Activated CD4-positive, alpha-beta T cell treated with anti-CD3 and anti-CD28 coated beads, Interleukin-2, amount 50 U/mL, for 48 hours (primary cell): ENCODE measurements at regions not wholly inside any gene's neighbourhood (a gene's known extent, or its start where the extent isn't known, plus 50 kb on each side); places are given as distances from the start of the nearest gene placed in this dataset.

Experiments used
- DNase-seq, 2 experiments: peaks; one replicate each; pipeline ENCODE4 v3.0.0-alpha.2; 2020

GRCh38 chr12:40559865-40560264, 132.4 kb upstream of the CNTN1 start:
- no peak for DNase-seq

GRCh38 chr12:40560848-40561247, 131.4 kb upstream of the CNTN1 start:
- no peak for DNase-seq

DNA sequence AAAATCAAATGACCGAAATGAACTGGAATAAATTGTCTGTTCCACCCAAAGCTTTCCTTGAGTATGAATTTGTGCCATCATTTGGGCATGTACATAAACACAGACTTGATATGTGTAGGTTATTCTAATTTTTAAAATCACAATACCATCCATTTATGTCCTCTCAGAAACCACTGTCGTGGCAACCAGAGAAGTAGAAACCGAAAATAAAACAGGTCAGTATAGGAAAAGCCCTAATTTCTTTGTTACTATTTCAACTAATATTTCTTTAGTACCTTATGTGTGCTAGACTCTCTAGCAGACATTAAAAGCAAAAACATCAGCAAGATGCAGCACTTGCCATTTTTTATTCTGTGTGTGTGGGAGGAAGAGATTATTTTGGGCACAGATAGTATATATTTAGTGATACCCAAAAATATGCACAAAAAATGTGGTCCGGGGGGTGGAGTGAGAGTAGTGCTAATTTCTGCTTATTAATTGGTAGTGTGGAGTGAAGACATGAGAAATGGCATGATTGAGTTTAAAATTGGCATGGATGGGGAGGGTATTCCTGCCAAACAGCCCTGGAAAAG, 130.8 kb upstream of the CNTN1 start:
- DNase-seq = no peak

DNA sequence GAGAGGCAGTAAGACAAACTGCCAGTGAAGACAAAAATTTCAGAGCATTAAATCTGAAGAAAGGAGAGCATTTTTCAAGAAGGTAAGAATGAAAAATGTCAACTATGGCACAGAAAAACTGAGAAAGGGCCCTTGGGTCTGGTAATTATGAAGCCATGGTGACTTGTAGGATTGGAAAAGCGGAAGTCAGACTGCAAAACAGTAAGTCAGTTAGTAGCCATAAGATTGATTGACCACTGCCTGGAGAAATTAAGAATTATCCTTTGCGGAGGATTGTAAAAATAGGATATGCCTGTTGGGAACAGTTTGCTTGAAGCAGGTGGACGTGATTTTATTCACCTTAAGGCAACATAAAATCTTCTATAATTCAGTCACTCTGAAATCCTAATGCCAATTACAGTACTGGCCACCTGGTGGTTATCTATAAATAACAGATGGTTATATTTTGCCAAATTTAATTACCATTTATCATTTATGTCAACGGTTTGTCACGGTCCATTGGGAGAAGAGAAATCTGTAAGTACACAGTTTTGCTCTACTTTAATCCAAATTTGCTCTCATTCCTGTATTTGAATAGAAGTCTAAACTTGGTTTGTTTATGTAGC, 127.1 kb upstream of the CNTN1 start:
- no peak for DNase-seq

- DNase-seq = no peak
These were observed 126.0 kb upstream of the CNTN1 start for GRCh38 chr12:40566271-40566670.

DNA sequence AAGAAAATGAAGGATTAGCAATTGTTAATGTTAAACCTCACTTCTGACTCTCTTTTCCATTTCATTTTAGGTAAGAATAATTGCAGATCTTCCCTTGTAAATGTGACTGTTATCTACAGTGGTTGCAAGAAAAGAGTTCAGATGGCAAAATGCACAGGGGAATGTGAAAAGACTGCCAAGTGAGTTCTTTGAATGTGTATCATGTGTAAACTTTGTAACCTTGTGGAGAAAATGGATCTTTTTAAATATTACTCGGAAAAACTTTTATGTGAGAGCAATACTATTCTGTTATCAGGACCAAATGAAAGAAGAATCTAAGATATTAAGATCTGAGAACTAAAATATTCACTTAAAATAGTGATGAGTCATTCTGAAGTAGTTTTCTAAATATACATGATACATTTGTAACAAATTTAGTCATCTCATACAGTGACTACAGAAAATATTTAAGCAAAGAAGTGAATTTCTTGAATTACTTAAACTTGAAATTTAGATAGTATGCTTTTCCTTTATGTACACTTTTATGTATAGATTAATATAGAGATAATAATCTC, 122.5 kb upstream of the CNTN1 start:
- DNase-seq = no peak

DNA sequence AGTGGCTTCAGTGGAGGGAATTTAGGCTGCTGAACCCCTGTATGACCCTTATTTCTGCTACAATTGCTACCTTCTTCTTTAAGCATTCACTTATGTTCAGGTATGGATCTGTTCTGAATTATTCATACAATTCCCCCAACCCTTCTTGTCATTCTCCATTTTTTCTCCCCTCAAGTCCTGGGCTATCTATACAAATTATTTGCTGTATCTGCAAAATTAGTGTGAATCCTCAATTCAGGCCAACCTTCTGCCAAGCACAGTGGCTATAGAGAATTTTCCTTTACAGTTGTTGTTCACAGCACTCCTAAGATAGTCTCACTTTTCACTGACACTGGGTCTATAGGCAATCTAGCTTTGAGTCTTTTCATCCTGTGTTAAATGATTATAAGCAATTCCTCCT, 119.2 kb upstream of the CNTN1 start:
- no peak for DNase-seq

DNA sequence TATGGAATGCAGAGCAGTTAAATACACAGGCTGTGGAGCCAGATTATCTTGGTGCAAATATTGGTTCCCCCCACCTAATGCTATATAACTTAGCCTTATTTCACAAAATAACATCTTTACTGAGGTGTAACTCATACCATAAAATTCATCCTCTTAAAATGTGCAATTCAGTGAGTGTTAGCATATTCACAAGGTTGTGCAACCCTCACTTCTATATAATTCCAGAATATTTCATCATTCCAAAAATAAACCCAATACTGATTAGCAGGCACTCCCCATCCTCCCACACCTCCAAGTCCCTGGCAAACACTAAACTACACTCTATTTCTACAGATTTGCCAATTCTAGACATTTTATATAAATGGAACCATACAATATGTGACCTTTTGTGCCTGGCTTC, 116.3 kb upstream of the CNTN1 start:
- no peak for DNase-seq

GRCh38 chr12:40577834-40578233, 114.4 kb upstream of the CNTN1 start:
- no peak for DNase-seq

- DNase-seq = no peak
These were observed 112.6 kb upstream of the CNTN1 start for GRCh38 chr12:40579687-40580086.

DNA sequence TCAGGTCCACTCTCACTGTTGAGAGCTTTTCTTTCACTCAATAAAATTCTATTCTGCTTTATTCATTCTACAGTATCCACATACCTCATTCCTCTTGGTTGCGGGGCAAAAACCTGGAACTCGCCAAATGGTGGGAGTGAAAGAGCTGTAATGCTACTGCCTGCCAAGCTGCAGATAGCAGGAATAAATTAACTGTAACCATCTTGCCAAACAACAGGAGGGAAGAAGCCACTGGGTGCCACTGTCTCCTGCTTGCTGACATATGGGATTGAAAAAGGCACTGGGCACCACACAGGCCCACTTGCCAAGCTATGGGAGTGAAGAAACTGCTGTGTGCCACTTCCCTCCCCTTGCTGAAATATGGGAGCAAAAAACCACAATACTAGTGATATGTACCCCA, 111.9 kb upstream of the CNTN1 start:
- DNase-seq = no peak

- DNase-seq = no peak
These were observed 110.3 kb upstream of the CNTN1 start for GRCh38 chr12:40581889-40582288.

GRCh38 chr12:40583743-40584142, 108.5 kb upstream of the CNTN1 start:
- DNase-seq = no peak

DNA sequence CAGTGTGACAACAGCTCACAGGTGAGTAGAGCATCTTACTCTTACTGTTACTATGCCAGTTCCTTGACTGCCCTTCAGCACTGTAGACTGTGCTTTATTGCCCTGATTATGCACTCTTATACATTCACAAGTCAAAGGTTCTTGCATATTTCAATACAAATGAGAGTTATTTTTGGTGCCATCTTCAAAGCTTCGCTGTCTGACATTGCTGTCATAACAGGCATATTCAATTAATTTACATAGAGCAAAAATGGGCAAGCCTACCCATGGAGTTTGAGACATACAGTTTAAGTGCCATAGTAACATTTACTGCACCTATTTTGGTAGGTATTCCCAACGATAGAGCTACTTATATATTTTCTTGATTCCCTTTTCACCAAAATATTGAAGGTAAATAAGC, 107.5 kb upstream of the CNTN1 start:
- no peak for DNase-seq

GRCh38 chr12:40586823-40587222, 105.4 kb upstream of the CNTN1 start:
- DNase-seq = no peak

DNA sequence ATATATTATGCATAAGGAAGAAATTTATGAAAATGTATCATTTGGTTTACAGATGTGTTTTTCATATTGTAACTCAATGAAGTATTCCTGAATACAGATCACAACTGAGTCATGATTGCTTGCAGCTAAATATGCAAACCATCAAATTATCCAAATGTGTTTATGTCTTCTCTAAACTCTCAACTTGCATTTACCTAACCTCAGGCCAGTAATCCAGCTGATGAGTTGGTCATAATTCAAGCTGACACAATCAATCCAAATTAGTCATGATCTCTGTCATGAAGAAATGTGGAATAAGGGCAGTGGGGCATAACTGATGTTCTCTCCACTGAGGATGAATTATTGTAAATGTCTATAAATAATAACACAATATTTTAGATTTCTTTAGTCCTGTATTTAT, 104.8 kb upstream of the CNTN1 start:
- DNase-seq = no peak

GRCh38 chr12:40587970-40588369, 104.3 kb upstream of the CNTN1 start:
- no peak for DNase-seq

DNA sequence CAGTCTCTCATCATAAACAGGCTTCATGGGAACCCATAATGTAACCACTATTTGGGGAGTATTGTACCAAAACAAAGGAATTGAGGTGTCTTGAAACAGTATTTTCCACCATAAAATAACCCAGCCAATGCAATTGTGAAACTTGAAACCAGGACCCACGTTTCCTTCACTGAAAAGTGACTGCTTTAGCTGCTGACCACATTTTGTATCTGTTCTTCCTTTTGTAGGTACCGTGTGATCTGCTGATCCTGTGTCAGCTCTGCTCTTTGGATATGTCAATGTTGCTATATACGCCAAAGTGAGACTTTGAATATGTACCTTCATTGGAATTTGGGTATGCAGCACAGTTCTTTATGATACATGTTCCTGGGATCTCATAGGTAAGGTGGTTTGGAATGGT, 95.1 kb upstream of the CNTN1 start:
- DNase-seq = no peak

GRCh38 chr12:40598073-40598472, 94.2 kb upstream of the CNTN1 start:
- no peak for DNase-seq

- DNase-seq = no peak
These were observed 89.7 kb upstream of the CNTN1 start for GRCh38 chr12:40602562-40602961.

DNA sequence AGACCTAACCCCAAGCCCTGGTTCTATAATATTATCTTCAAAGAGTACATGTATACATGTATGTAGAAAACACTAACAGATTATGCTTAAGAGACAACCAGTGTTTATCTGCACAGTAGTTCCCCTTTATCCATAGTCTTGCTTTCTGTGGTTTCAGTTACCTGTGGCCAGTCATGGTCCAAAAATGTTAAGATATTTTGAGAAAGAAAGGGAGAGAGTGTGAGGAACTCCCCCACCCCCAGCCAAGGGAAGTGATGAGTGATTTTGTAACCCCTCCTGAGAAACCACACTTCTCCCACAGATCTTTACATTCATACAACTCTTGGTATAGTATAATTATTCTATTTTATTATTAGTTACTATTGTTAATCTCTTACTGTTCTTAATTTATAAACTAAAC, 77.3 kb upstream of the CNTN1 start:
- no peak for DNase-seq

DNA sequence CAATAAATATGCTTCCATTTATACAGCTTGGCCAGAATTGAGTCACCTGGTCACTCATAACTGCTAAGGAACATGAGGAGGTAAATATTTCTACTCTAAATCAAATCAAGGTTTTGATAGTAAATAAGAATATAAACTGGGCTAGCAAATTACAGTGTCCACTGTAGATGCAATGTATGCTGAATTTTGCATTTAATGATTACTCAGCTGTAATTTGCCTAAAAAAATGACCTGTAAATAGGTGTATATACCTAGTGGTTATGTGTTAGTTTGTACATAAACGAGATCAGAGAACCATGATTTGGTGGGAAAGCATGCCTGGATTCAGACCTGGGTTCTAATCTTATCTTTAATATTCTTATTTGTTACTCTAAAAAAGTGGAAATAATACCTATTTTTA, 76.6 kb upstream of the CNTN1 start:
- DNase-seq = no peak

GRCh38 chr12:40616383-40616915, 75.8 kb upstream of the CNTN1 start:
- DNase-seq = no peak

GRCh38 chr12:40618636-40619035, 73.6 kb upstream of the CNTN1 start:
- DNase-seq = no peak

DNA sequence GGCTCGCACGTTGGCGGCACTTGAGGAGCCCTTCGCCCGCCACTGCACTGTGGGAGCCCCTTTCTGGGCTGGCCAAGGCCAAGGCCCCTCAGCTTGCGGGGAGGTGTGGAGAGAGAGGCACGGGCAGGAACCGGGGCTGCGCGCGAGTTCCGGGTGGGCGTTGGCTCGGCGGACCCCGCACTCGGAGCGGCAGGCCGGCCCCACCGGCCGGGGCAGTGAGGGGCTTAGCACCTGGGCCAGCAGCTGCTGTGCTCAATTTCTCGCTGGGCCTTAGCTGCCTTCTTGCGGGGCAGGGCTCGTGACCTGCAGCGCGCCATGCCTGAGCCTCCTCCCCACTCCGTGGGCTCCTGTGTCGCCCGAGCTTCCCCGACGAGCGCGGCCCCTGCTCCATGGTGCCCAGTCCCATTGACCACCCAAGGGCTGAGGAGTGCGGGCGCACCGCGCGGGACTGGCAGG, 71.6 kb upstream of the CNTN1 start:
- no peak for DNase-seq
